Fibroblast of lung (primary cell): ENCODE measurements at regions not wholly inside any gene's neighbourhood (a gene's known extent, or its start where the extent isn't known, plus 50 kb on each side); places are given as distances from the start of the nearest gene placed in this dataset.

Experiments used
- DNase-seq, 2 donors: peaks; one replicate each; pipeline versions ENCODE4 v3.0.0 to v3.0.0-alpha.2; 2010; ENCODE audit warnings: low read depth in 2 of 2
- H2AFZ ChIP-seq: 2 replicates; pipeline ENCODE4 v1.5.1; 2012; ENCODE audit warnings: low read length, control low read depth, inconsistent platforms
- H3K27ac ChIP-seq: 2 replicates; pipeline ENCODE4 v1.5.1; 2011; ENCODE audit warnings: low read length, control low read depth; ENCODE audit not compliant: insufficient read depth
- H3K27me3 ChIP-seq: 2 replicates; pipeline ENCODE4 v1.5.1; 2011; ENCODE audit warnings: mild to moderate bottlenecking, low read length; ENCODE audit not compliant: control insufficient read depth, insufficient read depth
- H3K36me3 ChIP-seq: 2 replicates; pipeline ENCODE4 v1.5.1; 2011; ENCODE audit warnings: low read length; ENCODE audit not compliant: control insufficient read depth, insufficient read depth
- H3K4me1 ChIP-seq: 2 replicates; pipeline ENCODE4 v1.5.1; 2011; ENCODE audit warnings: low read length; ENCODE audit not compliant: control insufficient read depth, insufficient read depth; ENCODE audit errors: extremely low read depth
- H3K4me2 ChIP-seq: 2 replicates; pipeline ENCODE4 v1.5.1; 2011; ENCODE audit warnings: low read length, control low read depth; ENCODE audit not compliant: insufficient read depth; ENCODE audit errors: extremely low read depth
- H3K4me3 ChIP-seq, 4 experiments: fragments of 200-600 bp in 1 of 4; sonication (generic) in 1 of 4; replicated peaks in 1 of 4; 2 replicates each; pipeline ENCODE4 v1.5.1; 2011 to 2016; ENCODE audit warnings: low read length in 4 of 4, low read depth in 3 of 4, mild to moderate bottlenecking in 3 of 4, control low read depth in 2 of 4, inconsistent platforms in 1 of 4, mixed read lengths in 1 of 4; ENCODE audit not compliant: insufficient read depth in 1 of 4; ENCODE audit errors: control extremely low read depth in 1 of 4
- H3K79me2 ChIP-seq: 2 replicates; pipeline ENCODE4 v1.5.1; 2012; ENCODE audit warnings: mild to moderate bottlenecking, low read length, inconsistent platforms; ENCODE audit not compliant: control insufficient read depth, insufficient read depth
- H3K9ac ChIP-seq: 2 replicates; pipeline ENCODE4 v1.5.1; 2011; ENCODE audit warnings: mild to moderate bottlenecking, low read length, control low read depth; ENCODE audit not compliant: insufficient read depth
- H3K9me3 ChIP-seq: 2 replicates; pipeline ENCODE4 v1.5.1; 2012; ENCODE audit warnings: low read depth, low read length; ENCODE audit not compliant: control insufficient read depth, insufficient read depth
- H4K20me1 ChIP-seq: 2 replicates; pipeline ENCODE4 v1.5.1; 2011; ENCODE audit warnings: low read length; ENCODE audit not compliant: control insufficient read depth, insufficient read depth; ENCODE audit errors: extremely low read depth
- CTCF ChIP-seq, 2 donors: IDR thresholded peaks in 1 of 2; conservative IDR thresholded peaks in 1 of 2; 1 replicate in 1 of 2; 2 replicates in 1 of 2; pipeline ENCODE4 v1.5.1; 2011 to 2012; ENCODE audit warnings: low read length in 2 of 2, control low read depth in 1 of 2, inconsistent platforms in 1 of 2, low read depth in 1 of 2, mild to moderate bottlenecking in 1 of 2
- EZH2 ChIP-seq: IDR thresholded peaks from 2 replicates; pipeline ENCODE4 v1.5.1; 2012; ENCODE audit warnings: low read length, control low read depth, mild to moderate bottlenecking; ENCODE audit errors: missing control alignments

- no peaks in the 10 kb centered on the region for H3K27me3 ChIP-seq
- H3K9me3 ChIP-seq, result no peaks in the 10 kb centered on the region
- no peaks in the 10 kb centered on the region for H3K79me2 ChIP-seq
- no peak overlapping the region for H3K27ac ChIP-seq
- no peak for DNase-seq
- no peaks in the 10 kb centered on the region for H3K4me1 ChIP-seq
- no peaks in the 10 kb centered on the region for H3K36me3 ChIP-seq
- H2AFZ ChIP-seq, result no peak overlapping the region
- H4K20me1 ChIP-seq, result no peaks in the 10 kb centered on the region
- H3K4me2 ChIP-seq, result no peak overlapping the region
- no peak overlapping the region for H3K9ac ChIP-seq
- H3K4me3 ChIP-seq, result no peak overlapping the region
- TF ChIP-seq EZH2 (no peak), CTCF (conservative IDR thresholded peaks at IDR 0.05 in 1 of 2, IDR thresholded peaks at IDR 0.05 in 1 of 2; ENCODE audit: low read depth in 1 of 2, low read length in 2 of 2) (no peak)
These were observed 464.9 kb downstream of the EPM2A start for GRCh38 chr6:145270464-145270863.

- H3K27me3 ChIP-seq, result no peaks in the 10 kb centered on the region
- no peaks in the 10 kb centered on the region for H3K79me2 ChIP-seq
- DNase-seq, result no peak
- H3K4me1 ChIP-seq, result no peaks in the 10 kb centered on the region
- H2AFZ ChIP-seq, result no peak overlapping the region
- H3K9ac ChIP-seq, result no peak overlapping the region
- H3K4me3 ChIP-seq, result no peak overlapping the region
- H4K20me1 ChIP-seq, result no peaks in the 10 kb centered on the region
- no peak for TF ChIP-seq CTCF (conservative IDR thresholded peaks at IDR 0.05 in 1 of 2, IDR thresholded peaks at IDR 0.05 in 1 of 2; ENCODE audit: low read depth in 1 of 2, low read length in 2 of 2)
- H3K27ac ChIP-seq, result no peak overlapping the region
- H3K4me2 ChIP-seq, result no peak overlapping the region
- H3K36me3 ChIP-seq, result no peaks in the 10 kb centered on the region
- no peaks in the 10 kb centered on the region for H3K9me3 ChIP-seq
These were observed 464.3 kb downstream of the EPM2A start for GRCh38 chr6:145271040-145271439.

GRCh38 chr6:145271577-145271976, 463.7 kb downstream of the EPM2A start:
- Histone ChIP-seq H3K4me2 (no peak overlapping the region), H3K79me2 (no peaks in the 10 kb centered on the region), H2AFZ (no peak overlapping the region), H3K27me3 (no peaks in the 10 kb centered on the region), H3K36me3 (no peaks in the 10 kb centered on the region), H3K4me1 (no peaks in the 10 kb centered on the region), H3K4me3 (no peak overlapping the region), H4K20me1 (no peaks in the 10 kb centered on the region), H3K27ac (no peak overlapping the region), H3K9ac (no peak overlapping the region), H3K9me3 (no peaks in the 10 kb centered on the region)
- DNase-seq, result no peak
- TF ChIP-seq EZH2, result no peak
- TF ChIP-seq CTCF (conservative IDR thresholded peaks at IDR 0.05 in 1 of 2, IDR thresholded peaks at IDR 0.05 in 1 of 2; ENCODE audit: low read depth in 1 of 2, low read length in 2 of 2), result no peak
